Neural cell (in vitro differentiated cells): ENCODE measurements at regions not wholly inside any gene's neighbourhood (a gene's known extent, or its start where the extent isn't known, plus 50 kb on each side); places are given as distances from the start of the nearest gene placed in this dataset.

Experiments
- H2AFZ ChIP-seq: fragments of 200-600, 300-800 bp; sonication (generic), shearing (Covaris generic); 2 replicates; pipeline ENCODE4 v1.6.0; 2014; ENCODE audit warnings: low read depth, mild to moderate bottlenecking, antibody characterized with exemption, low read length, moderate library complexity
- H3F3A ChIP-seq: fragments of 200-600 bp; shearing (Covaris generic); 2 replicates; pipeline ENCODE4 v1.6.1; 2016; ENCODE audit warnings: mild to moderate bottlenecking, moderate library complexity, mixed read lengths, antibody characterized with exemption, low read length; ENCODE audit not compliant: insufficient read depth, poor library complexity, severe bottlenecking
- H3K27ac ChIP-seq: fragments of 200-600, 300-800 bp; sonication (generic), shearing (Covaris generic); 2 replicates; pipeline ENCODE4 v1.5.1; 2014; ENCODE audit warnings: mild to moderate bottlenecking, low read length, moderate library complexity
- H3K27me3 ChIP-seq: fragments of 300-800, 200-600 bp; sonication (generic), shearing (Covaris generic); 2 replicates; pipeline ENCODE4 v1.6.0; 2014; ENCODE audit warnings: mild to moderate bottlenecking, low read depth, low read length, moderate library complexity; ENCODE audit not compliant: insufficient read depth
- H3K36me3 ChIP-seq: fragments of 300-800, 200-600 bp; sonication (generic), shearing (Covaris generic); 2 replicates; pipeline ENCODE4 v1.5.1; 2014; ENCODE audit warnings: mild to moderate bottlenecking, antibody characterized with exemption, low read length, moderate library complexity; ENCODE audit not compliant: insufficient read depth
- H3K4me2 ChIP-seq: fragments of 300-800, 200-600 bp; sonication (generic), shearing (Covaris generic); 2 replicates; pipeline ENCODE4 v1.6.0; 2014; ENCODE audit warnings: mild to moderate bottlenecking, low read length
- H3K4me3 ChIP-seq: fragments of 300-800, 200-600 bp; sonication (generic), shearing (Covaris generic); 2 replicates; pipeline ENCODE4 v1.5.1; 2014; ENCODE audit warnings: mild to moderate bottlenecking, low read length, moderate library complexity
- H3K79me2 ChIP-seq: fragments of 200-600 bp; shearing (Covaris generic); replicated peaks from 2 replicates; pipeline ENCODE4 v1.6.0; 2014; ENCODE audit warnings: mild to moderate bottlenecking, low read length, moderate library complexity; ENCODE audit not compliant: insufficient read depth
- H3K9ac ChIP-seq: fragments of 300-800, 200-600 bp; sonication (generic), shearing (Covaris generic); 2 replicates; pipeline ENCODE4 v1.6.1; 2016; ENCODE audit warnings: mild to moderate bottlenecking, low read length, mixed read lengths
- H3K9me2 ChIP-seq: fragments of 200-600 bp; shearing (Covaris generic); 2 replicates; pipeline ENCODE4 v1.6.1; 2016; ENCODE audit warnings: mild to moderate bottlenecking, low read length, mixed read lengths; ENCODE audit not compliant: insufficient read depth
- H3K9me3 ChIP-seq: fragments of 200-600, 300-800 bp; sonication (generic), shearing (Covaris generic); 2 replicates; pipeline ENCODE4 v1.6.1; 2016; ENCODE audit warnings: mild to moderate bottlenecking, mixed run types, low read length, moderate library complexity, mixed read lengths
- H4K20me1 ChIP-seq: fragments of 200-600 bp; shearing (Covaris generic); 2 replicates; pipeline ENCODE4 v1.6.1; 2016; ENCODE audit warnings: mild to moderate bottlenecking, mixed run types; ENCODE audit not compliant: insufficient read depth
- CTCF ChIP-seq: fragments of 450-650 bp; IDR thresholded peaks from 2 replicates; pipeline ENCODE4 v1.5.1; 2014; ENCODE audit warnings: antibody characterized with exemption, mild to moderate bottlenecking, moderate library complexity; ENCODE audit not compliant: poor library complexity, severe bottlenecking
- EP300 ChIP-seq: fragments of 450-650 bp; conservative IDR thresholded peaks from 2 replicates; pipeline ENCODE4 v1.6.1; 2014; ENCODE audit warnings: antibody characterized with exemption, mild to moderate bottlenecking, moderate library complexity; ENCODE audit not compliant: poor library complexity, severe bottlenecking
- EZH2 ChIP-seq: fragments of 200-600, 300-800 bp; shearing (Covaris generic), sonication (generic); IDR thresholded peaks from 2 replicates; pipeline ENCODE4 v1.6.1; 2014; ENCODE audit warnings: antibody characterized with exemption, low read length, borderline replicate concordance, mild to moderate bottlenecking; ENCODE audit not compliant: insufficient read depth, poor library complexity, severe bottlenecking
- MXI1 ChIP-seq: fragments of 450-650 bp; conservative IDR thresholded peaks from 2 replicates; pipeline ENCODE4 v1.6.1; 2014; ENCODE audit warnings: antibody characterized with exemption, mild to moderate bottlenecking; ENCODE audit not compliant: poor library complexity, severe bottlenecking
- POLR2AphosphoS5 ChIP-seq: IDR thresholded peaks from 2 replicates; pipeline ENCODE4 v1.6.1; 2012
- RAD21 ChIP-seq: fragments of 450-650 bp; conservative IDR thresholded peaks from 2 replicates; pipeline ENCODE4 v1.6.1; 2014; ENCODE audit warnings: antibody characterized with exemption, mild to moderate bottlenecking, moderate library complexity
- REST ChIP-seq: IDR thresholded peaks from 2 replicates; pipeline ENCODE4 v1.6.1; 2012; ENCODE audit warnings: borderline replicate concordance
- SMC3 ChIP-seq: fragments of 450-650 bp; conservative IDR thresholded peaks from 2 replicates; pipeline ENCODE4 v1.6.1; 2014; ENCODE audit warnings: antibody characterized with exemption, mild to moderate bottlenecking, moderate library complexity; ENCODE audit not compliant: poor library complexity
- TAF1 ChIP-seq: IDR thresholded peaks from 2 replicates; pipeline ENCODE4 v1.6.1; 2012; ENCODE audit warnings: low read depth

- H4K20me1 ChIP-seq: no peaks in the 10 kb centered on the region
- no peaks in the 10 kb centered on the region for H3K79me2 ChIP-seq
- no peak overlapping the region for H2AFZ ChIP-seq
- H3K9ac ChIP-seq: no peak overlapping the region
- no peak overlapping the region for H3K27ac ChIP-seq
- no peaks in the 10 kb centered on the region for H3K36me3 ChIP-seq
- no peaks in the 10 kb centered on the region for H3F3A ChIP-seq
- H3K4me2 ChIP-seq: no peak overlapping the region
- no peaks in the 10 kb centered on the region for H3K27me3 ChIP-seq
- H3K9me3 ChIP-seq: no peaks in the 10 kb centered on the region
- no peaks in the 10 kb centered on the region for H3K9me2 ChIP-seq
- TF ChIP-seq POLR2AphosphoS5 (no peak), SMC3 (no peak), EP300 (no peak), REST (no peak), CTCF (no peak), TAF1 (no peak), RAD21 (no peak)
- H3K4me3 ChIP-seq: no peak overlapping the region
Observed at GRCh38 chr2:4518596-4518995, 815.2 kb downstream of the DCDC2C start.

- Histone ChIP-seq H3F3A (no peaks in the 10 kb centered on the region), H3K79me2 (no peaks in the 10 kb centered on the region), H3K27me3 (no peaks in the 10 kb centered on the region), H3K9me3 (no peaks in the 10 kb centered on the region), H3K36me3 (no peaks in the 10 kb centered on the region), H3K9ac (no peak overlapping the region), H2AFZ (no peak overlapping the region), H3K9me2 (no peaks in the 10 kb centered on the region), H3K4me2 (no peak overlapping the region), H3K27ac (no peak overlapping the region), H4K20me1 (no peaks in the 10 kb centered on the region), H3K4me3 (no peak overlapping the region)
- TF ChIP-seq TAF1 (no peak), MXI1 (no peak), EP300 (no peak), CTCF (no peak), REST (no peak), SMC3 (no peak), RAD21 (no peak), POLR2AphosphoS5 (no peak), EZH2 (no peak)
Observed at GRCh38 chr2:4522498-4523421, 819.4 kb downstream of the DCDC2C start.
